WTC11 (cell line): ENCODE measurements at regions not wholly inside any gene's neighbourhood (a gene's known extent, or its start where the extent isn't known, plus 50 kb on each side); places are given as distances from the start of the nearest gene placed in this dataset.

Source experiments
- ATAC-seq: fragments of 200-7000 bp; cut with Tn5 transposase; 2 replicates; pipeline ENCODE4 v1.10.0; 2021; ENCODE audit warnings: mild to moderate bottlenecking, moderate library complexity
- CTCF ChIA-PET: fragments of 300-600 bp; sonication (Branson Sonifier 250); formaldehyde crosslinking; loops from one replicate; lab custom pipeline; 2021; ENCODE audit warnings: antibody characterized with exemption; lab: Charles Lee
- POLR2A ChIA-PET: fragments of 350-600 bp; sonication (Branson Sonifier 250); formaldehyde crosslinking; loops from one replicate; lab custom pipeline; 2021; ENCODE audit warnings: antibody characterized with exemption; lab: Charles Lee
- DNase-seq: peaks from one replicate; pipeline ENCODE4 v3.0.0; 2021; ENCODE audit warnings: low spot score
- H3K27ac Mint-ChIP-seq: 2 replicates; pipeline ENCODE4 v1.8.0; 2021; ENCODE audit warnings: mixed read lengths
- H3K27me3 Mint-ChIP-seq: 2 replicates; pipeline ENCODE4 v1.8.0; 2021; ENCODE audit warnings: low read depth, mild to moderate bottlenecking, moderate library complexity, mixed read lengths
- H3K36me3 Mint-ChIP-seq: 2 replicates; pipeline ENCODE4 v1.8.0; 2021; ENCODE audit warnings: mixed read lengths
- H3K4me1 Mint-ChIP-seq: 2 replicates; pipeline ENCODE4 v1.8.0; 2022; ENCODE audit warnings: mixed read lengths
- H3K4me3 Mint-ChIP-seq: 2 replicates; pipeline ENCODE4 v1.8.0; 2021; ENCODE audit warnings: mild to moderate bottlenecking, moderate library complexity, mixed read lengths
- H3K9me3 Mint-ChIP-seq: 2 replicates; pipeline ENCODE4 v1.8.0; 2021; ENCODE audit warnings: mixed read lengths
- ATF2 ChIP-seq: sonication (generic); formaldehyde crosslinking; IDR thresholded peaks from 2 replicates; pipeline ENCODE4 v1.8.1; 2022; ENCODE audit warnings: low read depth, missing genetic modification reagents, borderline replicate concordance
- CBFB ChIP-seq: sonication (generic); formaldehyde crosslinking; IDR thresholded peaks from 2 replicates; pipeline ENCODE4 v1.8.1; 2022; ENCODE audit warnings: mild to moderate bottlenecking, low read depth, missing genetic modification reagents
- E2F5 ChIP-seq: sonication (generic); formaldehyde crosslinking; IDR thresholded peaks from 2 replicates; pipeline ENCODE4 v1.8.1; 2022; ENCODE audit warnings: mild to moderate bottlenecking, moderate library complexity, missing genetic modification reagents
- EMX1 ChIP-seq: fragments of 250-450 bp; sonication (Bioruptor Pico); IDR thresholded peaks from 2 replicates; pipeline ENCODE4 v1.8.0; 2021; ENCODE audit warnings: mild to moderate bottlenecking
- FOXK1 ChIP-seq: sonication (generic); formaldehyde crosslinking; IDR thresholded peaks from 2 replicates; pipeline ENCODE4 v1.8.0; 2022; ENCODE audit warnings: mild to moderate bottlenecking, moderate library complexity, missing genetic modification reagents
- IRF2 ChIP-seq: sonication (generic); formaldehyde crosslinking; IDR thresholded peaks from 2 replicates; pipeline ENCODE4 v1.8.0; 2022; ENCODE audit warnings: low read depth, missing genetic modification reagents, borderline replicate concordance
- KAT7 ChIP-seq: sonication (generic); formaldehyde crosslinking; IDR thresholded peaks from 2 replicates; pipeline ENCODE4 v1.8.1; 2023; ENCODE audit warnings: missing genetic modification reagents, mild to moderate bottlenecking, borderline replicate concordance
- MXD4 ChIP-seq: fragments of 250-450 bp; sonication (Bioruptor Pico); IDR thresholded peaks from 2 replicates; pipeline ENCODE4 v1.8.0; 2021; ENCODE audit warnings: mild to moderate bottlenecking, moderate library complexity, borderline replicate concordance
- NFE2L1 ChIP-seq: sonication (generic); formaldehyde crosslinking; IDR thresholded peaks from 2 replicates; pipeline ENCODE4 v1.8.1; 2023; ENCODE audit warnings: missing genetic modification reagents
- NFYB ChIP-seq: sonication (generic); formaldehyde crosslinking; conservative IDR thresholded peaks from 2 replicates; pipeline ENCODE4 v1.8.0; 2022; ENCODE audit warnings: low read depth, missing genetic modification reagents
- NR2C2 ChIP-seq: sonication (generic); formaldehyde crosslinking; IDR thresholded peaks from 2 replicates; pipeline ENCODE4 v1.8.0; 2022; ENCODE audit warnings: mild to moderate bottlenecking, missing genetic modification reagents
- NR3C1 ChIP-seq: sonication (generic); formaldehyde crosslinking; conservative IDR thresholded peaks from 2 replicates; pipeline ENCODE4 v1.8.1; 2023; ENCODE audit warnings: low read depth, mild to moderate bottlenecking, missing genetic modification reagents
- PRDM15 ChIP-seq: sonication (generic); formaldehyde crosslinking; IDR thresholded peaks from 2 replicates; pipeline ENCODE4 v1.8.0; 2022; ENCODE audit warnings: missing genetic modification reagents
- PREB ChIP-seq: sonication (generic); formaldehyde crosslinking; IDR thresholded peaks from 2 replicates; pipeline ENCODE4 v1.8.1; 2022; ENCODE audit warnings: mild to moderate bottlenecking, missing genetic modification reagents, moderate library complexity, borderline replicate concordance
- SMAD3 ChIP-seq: sonication (generic); formaldehyde crosslinking; IDR thresholded peaks from 2 replicates; pipeline ENCODE4 v1.8.0; 2022; ENCODE audit warnings: missing genetic modification reagents, mild to moderate bottlenecking, borderline replicate concordance
- TP53 ChIP-seq: sonication (generic); formaldehyde crosslinking; IDR thresholded peaks from 2 replicates; pipeline ENCODE4 v1.8.1; 2023; ENCODE audit warnings: mild to moderate bottlenecking, missing genetic modification reagents
- USF1 ChIP-seq: sonication (generic); formaldehyde crosslinking; IDR thresholded peaks from 2 replicates; pipeline ENCODE4 v1.8.0; 2022; ENCODE audit warnings: mild to moderate bottlenecking, missing genetic modification reagents
- ZMAT4 ChIP-seq: fragments of 250-450 bp; sonication (Bioruptor Pico); IDR thresholded peaks from 2 replicates; pipeline ENCODE4 v1.9.0; 2021; ENCODE audit warnings: mild to moderate bottlenecking
- ZNF281 ChIP-seq: sonication (generic); formaldehyde crosslinking; IDR thresholded peaks from 2 replicates; pipeline ENCODE4 v1.8.0; 2023; ENCODE audit warnings: mild to moderate bottlenecking, missing genetic modification reagents
- ZNF423 ChIP-seq: fragments of 250-450 bp; sonication (Bioruptor Pico); IDR thresholded peaks from 2 replicates; pipeline ENCODE4 v2.1.2; 2022; ENCODE audit warnings: mild to moderate bottlenecking, moderate library complexity
- ZNF512 ChIP-seq: sonication (generic); formaldehyde crosslinking; IDR thresholded peaks from 2 replicates; pipeline ENCODE4 v1.8.1; 2022; ENCODE audit warnings: missing genetic modification reagents, borderline replicate concordance

- Mint-ChIP-seq H3K9me3 (peaks cover 13% of the 10 kb centered on the region), H3K4me3 (no peak overlapping the region), H3K36me3 (no peaks in the 10 kb centered on the region), H3K27ac (no peak overlapping the region), H3K4me1 (peaks cover 34% of the 10 kb centered on the region), H3K27me3 (peaks cover 4% of the 10 kb centered on the region; the same call in 1 of the 2 replicates)
- TF ChIP-seq NFE2L1 (CRISPR knock-in tag), result no peak
- peak; percentile 31; the same call in 1 of the 2 replicates for TF ChIP-seq ZNF423
- DNase-seq (no peak), ATAC-seq (peak; percentile 81)
- POLR2A ChIA-PET, result interaction anchor here (0.6 kb wide), 1 partner anchor 130 kb away, joined by 3 read pairs; no protein-coding TSS in a partner anchor
- CTCF ChIA-PET, result interaction anchor here (1.0 to 1.7 kb wide), 3 partner anchors 46 to 513 kb away, joined by 4 to 7 read pairs (median 4); no protein-coding TSS in a partner anchor
Measured at GRCh38 chr10:78559661-78560340, 509.0 kb upstream of the ZMIZ1 start.

- POLR2A ChIA-PET, result interaction anchor here (0.6 kb wide), 1 partner anchor 129 kb away, joined by 3 read pairs; no protein-coding TSS in a partner anchor
- TF ChIP-seq E2F5 (CRISPR knock-in tag) (no peak), NFYB (no peak), CBFB (CRISPR knock-in tag) (no peak), ATF2 (CRISPR knock-in tag) (no peak), ZNF512 (CRISPR knock-in tag) (no peak), PREB (no peak), USF1 (CRISPR knock-in tag) (no peak), EMX1 (CRISPR knock-in tag) (no peak), KAT7 (no peak), NR3C1 (CRISPR knock-in tag) (no peak), ZMAT4 (CRISPR knock-in tag) (no peak), NR2C2 (CRISPR knock-in tag) (no peak), PRDM15 (CRISPR knock-in tag) (no peak), IRF2 (no peak), ZNF281 (no peak), FOXK1 (no peak), TP53 (CRISPR knock-in tag) (no peak), MXD4 (CRISPR knock-in tag) (no peak), SMAD3 (CRISPR knock-in tag) (no peak)
- TF ChIP-seq, all 79 proteins: peak for 0
- peaks cover 32% of the 10 kb centered on the region for H3K4me1 Mint-ChIP-seq
- CTCF ChIA-PET, result interaction anchor here (1.0 to 1.7 kb wide), 3 partner anchors 45 to 513 kb away, joined by 4 to 7 read pairs (median 4); no protein-coding TSS in a partner anchor
- ATAC-seq (peak; percentile 21), DNase-seq (no peak)
- peaks cover 10% of the 10 kb centered on the region for H3K9me3 Mint-ChIP-seq
- H3K36me3 Mint-ChIP-seq, result no peaks in the 10 kb centered on the region
- H3K27ac Mint-ChIP-seq, result no peak overlapping the region
- H3K4me3 Mint-ChIP-seq, result no peak overlapping the region
- peaks cover 4% of the 10 kb centered on the region; the same call in 1 of the 2 replicates for H3K27me3 Mint-ChIP-seq
Measured at GRCh38 chr10:78560341-78560688, 508.5 kb upstream of the ZMIZ1 start.
